Epithelial cell of prostate (primary cell): ENCODE measurements at regions not wholly inside any gene's neighbourhood (a gene's known extent, or its start where the extent isn't known, plus 50 kb on each side); places are given as distances from the start of the nearest gene placed in this dataset.
"Not testable (repeated sequence)": the region's sequence is repeated elsewhere in the genome, so short reads cannot be mapped to it uniquely, and the experiment has no call there.

Experiments used
- DNase-seq: peaks from one replicate; pipeline ENCODE4 v3.0.0-alpha.2; 2011; ENCODE audit warnings: low read depth, low spot score
- H3K27ac ChIP-seq: fragments of 450-650 bp; 2 replicates; pipeline ENCODE4 v1.5.1; 2017; ENCODE audit warnings: mild to moderate bottlenecking

DNA sequence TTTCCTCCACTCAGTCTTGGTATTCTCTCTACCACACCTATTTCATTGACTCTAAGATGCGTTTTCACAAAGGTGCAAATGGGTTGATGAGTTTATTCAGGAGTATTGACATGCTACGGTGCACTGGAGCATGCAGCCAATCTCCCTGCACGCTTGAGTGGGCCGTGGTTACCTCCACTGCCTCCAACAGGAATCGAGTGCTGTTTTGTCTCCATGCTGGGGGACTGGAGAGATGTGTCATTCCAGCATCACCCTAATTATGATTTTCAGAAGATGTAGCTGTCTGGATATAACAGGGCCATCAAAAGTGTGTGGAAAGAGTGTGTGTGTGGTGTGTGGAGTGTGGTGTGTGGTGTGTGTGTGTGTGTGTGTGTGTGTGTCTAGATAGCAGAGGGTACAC is 351.6 kb upstream of the ZFHX3 start:
- no peak for DNase-seq
- H3K27ac ChIP-seq: no peak overlapping the region

DNA sequence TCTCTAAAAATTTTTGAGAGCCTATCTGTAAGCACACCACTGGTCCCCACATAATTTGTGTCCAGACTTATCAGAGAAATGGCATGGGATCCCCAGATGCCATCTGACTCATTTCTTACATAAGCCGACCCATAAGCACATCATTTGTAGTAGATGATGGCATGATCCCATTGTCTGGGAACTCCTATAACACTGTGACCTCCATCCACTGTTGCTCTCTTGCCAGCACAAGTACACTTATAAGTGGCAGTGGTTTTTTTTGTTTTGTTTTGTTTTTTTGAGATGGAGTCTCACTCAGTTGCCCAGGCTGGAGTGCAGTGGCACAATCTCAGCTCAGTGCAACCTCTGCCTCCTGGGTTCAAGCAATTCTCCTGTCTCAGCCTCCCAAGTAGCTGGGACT is 350.7 kb upstream of the ZFHX3 start:
- H3K27ac ChIP-seq, DNase-seq: not testable (repeated sequence)

DNA sequence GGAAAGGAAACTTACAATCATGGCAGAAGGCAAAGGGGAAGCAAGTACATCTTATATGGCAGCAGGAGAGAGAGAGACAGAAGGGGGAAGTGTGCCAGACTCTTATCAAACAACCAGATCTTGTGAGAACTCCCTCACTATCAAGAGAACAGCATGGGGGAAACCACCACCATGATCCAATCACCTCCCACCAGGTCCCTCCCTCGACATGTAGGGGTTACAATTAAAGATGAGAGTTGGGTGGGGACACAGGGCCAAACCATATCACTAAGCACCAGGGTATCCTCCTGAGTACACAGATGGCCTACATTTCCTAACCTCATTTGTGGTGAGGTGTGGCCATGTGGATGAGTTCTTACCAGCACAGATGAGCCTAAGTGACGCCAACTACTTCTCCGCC is 348.6 kb upstream of the ZFHX3 start:
- no peak overlapping the region for H3K27ac ChIP-seq
- DNase-seq: no peak

DNA sequence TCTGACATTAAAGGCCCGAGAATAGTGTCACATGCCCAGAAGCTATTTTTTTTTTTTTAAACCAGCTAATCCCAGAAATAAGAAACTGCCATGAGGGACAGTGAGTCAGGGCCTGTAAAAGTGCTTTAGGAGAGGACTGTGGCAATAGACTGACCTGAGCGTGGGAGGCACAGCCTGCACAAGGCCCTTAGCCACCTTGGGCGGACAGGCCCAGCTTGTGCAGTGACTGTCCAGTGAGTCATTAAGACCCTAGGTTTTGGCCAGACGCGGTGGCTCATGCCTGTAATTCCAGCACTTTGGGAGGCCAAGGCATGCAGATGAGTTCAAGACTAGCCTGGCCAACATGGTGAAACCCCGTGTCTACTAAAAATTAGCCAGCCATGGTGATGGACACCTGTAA is 343.0 kb upstream of the ZFHX3 start:
- no peak for DNase-seq
- H3K27ac ChIP-seq: no peak overlapping the region

DNA sequence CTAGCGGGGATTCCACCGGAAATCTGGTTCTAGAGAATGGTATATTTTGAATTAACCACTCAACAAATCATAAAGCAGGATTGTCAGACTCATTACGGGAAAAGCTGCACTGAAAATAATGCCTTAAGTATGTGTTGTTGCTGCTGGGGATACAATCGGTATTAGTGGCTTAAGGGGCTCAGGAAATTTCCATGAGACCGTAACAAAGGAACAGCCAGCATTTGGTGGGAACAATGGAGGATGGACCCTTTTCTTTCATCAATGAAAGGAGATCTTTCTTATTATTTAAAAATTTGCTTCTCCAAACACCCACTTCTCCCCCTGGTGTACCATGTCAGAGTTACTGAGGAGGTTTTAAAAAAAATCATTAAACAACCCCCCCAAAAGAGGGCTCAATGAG is 342.6 kb upstream of the ZFHX3 start:
- DNase-seq: no peak
- no peak overlapping the region for H3K27ac ChIP-seq

DNA sequence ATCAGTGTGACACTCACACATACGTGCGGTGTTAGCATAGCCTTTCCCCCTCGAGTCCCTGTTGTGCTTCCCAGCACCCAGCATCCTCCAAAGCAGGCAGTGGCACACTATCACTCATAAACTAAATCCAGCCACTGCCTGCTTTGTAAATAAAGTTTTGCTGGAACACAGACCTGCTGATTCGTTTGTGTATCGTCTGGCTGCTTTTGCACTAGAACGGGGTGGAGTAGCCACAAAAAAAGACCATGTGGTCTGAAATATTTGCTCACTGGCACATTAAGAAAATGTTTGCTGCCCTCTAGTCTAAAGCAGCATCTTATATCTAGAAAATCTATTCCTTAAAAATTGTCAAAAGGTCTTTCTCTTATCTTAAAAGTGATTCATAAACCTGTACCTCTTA is 341.2 kb upstream of the ZFHX3 start:
- DNase-seq: no peak

DNA sequence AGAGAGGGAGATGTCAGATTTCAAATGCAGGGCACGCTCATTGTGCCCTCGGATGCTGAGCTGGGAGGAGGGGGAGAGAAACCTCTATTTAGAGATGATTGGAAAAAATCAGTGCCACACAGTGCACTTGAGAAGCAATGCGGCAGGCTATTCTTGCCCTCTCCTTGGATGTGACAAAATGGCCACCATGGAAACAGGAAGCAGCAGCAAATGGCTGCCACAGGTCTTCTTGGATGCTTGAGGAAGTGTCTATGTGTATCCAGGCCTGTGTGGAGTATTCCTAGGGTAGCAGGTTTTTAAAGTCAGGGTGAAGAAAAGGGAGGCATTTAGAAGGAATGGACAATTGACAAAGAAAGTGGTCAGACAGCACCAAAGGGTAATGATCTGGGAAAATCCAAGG is 340.1 kb upstream of the ZFHX3 start:
- no peak overlapping the region for H3K27ac ChIP-seq
- no peak for DNase-seq

More for the DNA sequence above, 341.2 kb upstream of the ZFHX3 start:
- no peak overlapping the region for H3K27ac ChIP-seq

DNA sequence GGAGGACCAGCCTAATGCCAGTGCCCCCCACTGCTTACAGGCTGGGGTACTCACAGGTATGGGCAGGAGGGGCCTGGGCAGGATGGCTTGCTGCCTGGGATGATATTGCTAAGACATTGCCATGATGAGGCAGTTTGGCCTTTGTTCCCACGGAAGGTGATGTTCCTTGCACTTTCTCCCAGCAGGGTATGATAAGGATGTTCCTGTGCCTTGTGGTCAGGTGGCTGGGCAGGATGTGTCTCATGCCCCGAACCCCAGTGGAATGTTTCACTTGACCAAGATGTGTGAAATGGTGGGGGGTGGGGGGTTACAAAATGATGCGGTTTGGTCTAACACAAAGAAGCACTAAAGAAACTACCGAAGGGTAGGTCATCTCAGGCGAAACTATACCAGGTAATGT is 337.8 kb upstream of the ZFHX3 start:
- no peak for DNase-seq
- H3K27ac ChIP-seq: no peak overlapping the region

DNA sequence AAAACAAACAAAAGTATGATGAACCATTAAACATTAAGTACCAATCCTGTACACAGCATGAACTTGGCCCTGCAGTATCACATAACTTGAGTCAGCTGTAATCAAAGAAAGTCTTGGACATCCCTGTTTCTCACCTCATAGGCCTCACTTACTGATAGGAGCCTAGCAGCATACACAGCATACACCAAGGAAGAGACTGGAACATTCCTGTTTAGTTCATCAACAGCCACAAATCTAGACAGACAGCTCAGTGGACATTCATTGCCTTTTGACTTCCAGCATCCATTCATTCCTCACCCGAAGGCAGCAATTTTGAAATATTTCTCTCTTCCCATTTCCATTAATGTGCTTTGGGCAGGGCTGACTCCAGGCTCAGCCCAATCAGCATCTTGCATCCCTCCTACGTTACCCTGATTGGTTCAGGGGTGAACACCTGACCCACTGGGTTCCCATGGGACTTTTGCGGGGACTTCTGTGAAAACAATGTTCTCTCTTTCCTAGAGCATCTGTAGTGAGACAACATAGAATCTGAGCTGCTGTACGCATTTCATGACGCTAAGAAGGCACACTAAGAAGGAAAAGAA is 336.7 kb upstream of the ZFHX3 start:
- H3K27ac ChIP-seq: no peak overlapping the region

DNA sequence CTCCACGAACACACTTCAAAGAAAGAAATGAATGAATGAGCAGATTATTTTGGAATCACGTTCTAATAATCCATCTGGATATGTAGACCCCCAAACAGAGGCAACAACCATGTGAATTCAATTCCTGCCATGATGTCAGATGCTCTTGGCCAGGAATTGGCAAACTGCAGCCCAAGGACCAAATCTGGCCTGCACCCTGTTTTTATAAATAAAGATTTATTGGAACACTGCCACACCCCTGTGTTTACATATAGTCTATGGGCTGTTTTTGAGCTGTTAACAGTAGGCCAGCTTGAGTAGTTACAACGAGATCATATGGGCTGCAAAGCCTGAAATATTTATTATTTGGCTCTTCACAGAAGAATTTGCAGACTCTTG is 336.0 kb upstream of the ZFHX3 start:
- no peak for DNase-seq
- H3K27ac ChIP-seq: no peak overlapping the region

More for the DNA sequence above, 336.7 kb upstream of the ZFHX3 start:
- no peak for DNase-seq

DNA sequence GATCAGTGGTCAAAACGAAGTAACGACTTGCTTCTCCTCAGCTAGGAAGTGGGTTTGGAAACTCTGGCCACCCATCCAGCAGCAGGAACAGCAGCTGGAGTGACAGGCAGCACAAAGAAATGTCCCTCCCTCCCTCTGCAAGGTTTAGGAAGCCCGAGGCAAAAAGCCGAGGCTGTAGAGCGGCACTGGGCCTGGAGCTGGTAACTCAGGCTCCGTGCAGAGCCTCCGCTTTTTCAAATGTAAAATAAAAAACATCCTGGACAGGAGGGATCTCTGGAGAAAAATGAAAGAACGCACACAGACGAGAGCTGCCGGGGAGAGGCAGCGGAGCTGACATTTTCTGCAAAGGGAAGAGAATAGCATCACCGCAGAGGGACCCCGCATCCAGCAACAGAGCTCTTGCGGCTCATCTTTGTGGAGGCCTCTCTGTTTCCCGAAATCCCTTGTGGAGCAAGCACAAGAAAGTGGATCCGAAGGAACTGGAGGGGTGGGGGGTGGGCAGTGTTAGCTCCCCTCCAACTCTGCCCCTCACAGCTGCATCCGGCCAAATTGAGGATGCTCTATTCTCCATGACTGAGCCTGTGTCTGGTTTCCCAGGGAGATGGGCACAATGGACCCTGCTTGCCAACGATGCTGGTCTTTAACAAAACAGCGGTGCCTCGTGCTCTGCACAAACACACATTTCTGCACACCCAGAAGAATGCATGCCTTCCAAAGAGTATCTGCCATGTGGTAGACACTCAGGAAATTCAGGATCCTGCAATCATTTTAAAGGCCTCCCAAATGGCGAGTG is 335.5 kb upstream of the ZFHX3 start:
- no peak for DNase-seq
- H3K27ac ChIP-seq: no peak overlapping the region

DNA sequence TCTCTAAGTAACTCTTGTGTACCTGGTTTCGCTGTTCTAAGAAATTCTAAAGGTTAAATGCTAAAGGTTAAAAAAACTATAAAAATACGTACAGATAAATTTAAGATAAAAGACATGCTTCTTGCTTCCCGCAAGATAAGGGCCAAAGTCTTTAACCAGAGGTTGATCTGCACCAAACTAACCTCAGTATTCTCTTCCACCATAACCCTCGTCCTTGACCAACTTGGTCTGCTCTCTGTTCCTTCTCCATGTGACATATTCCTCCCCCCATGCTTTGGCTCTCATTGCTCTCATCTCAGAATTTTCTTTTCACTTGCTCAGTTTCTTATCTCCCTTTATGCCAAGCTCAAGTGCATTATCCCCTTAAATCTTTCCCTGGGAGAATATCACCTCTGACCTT is 330.5 kb upstream of the ZFHX3 start:
- no peak overlapping the region for H3K27ac ChIP-seq
- no peak for DNase-seq

DNA sequence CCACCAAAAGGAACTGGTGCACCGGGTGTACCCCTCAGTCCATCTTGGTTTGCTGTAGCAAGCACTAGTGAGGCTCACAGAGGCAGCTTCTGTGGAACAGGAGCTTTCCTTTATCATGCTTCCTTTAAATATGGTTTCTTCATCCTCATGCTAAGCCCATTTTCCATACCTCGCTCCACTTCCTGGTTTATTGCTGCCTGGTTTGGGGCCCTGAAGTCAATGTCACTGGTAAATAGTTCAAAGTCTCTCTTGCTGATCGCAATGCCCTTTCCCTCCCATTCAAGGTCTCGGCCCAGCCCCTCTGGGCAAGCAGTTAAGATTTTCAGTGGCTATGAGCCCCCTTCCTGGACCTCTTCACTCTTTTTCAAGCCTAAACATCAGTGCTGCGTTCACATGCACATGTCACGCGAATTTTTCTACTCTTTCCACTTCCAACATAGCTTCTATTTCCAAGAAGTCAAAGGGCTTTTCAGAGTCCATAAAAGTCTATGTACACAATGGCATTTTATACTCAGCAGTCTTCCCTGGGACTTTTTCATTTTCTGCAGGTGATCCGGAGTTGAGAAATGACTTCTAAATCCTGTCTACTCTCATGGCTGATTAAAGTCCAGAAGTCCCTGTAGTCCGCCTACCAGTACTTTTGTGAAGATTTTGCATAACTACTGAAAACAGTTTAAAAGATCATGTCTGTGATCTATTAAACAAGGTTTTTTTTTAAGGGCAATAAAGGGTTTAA is 323.8 kb upstream of the ZFHX3 start:
- no peak overlapping the region for H3K27ac ChIP-seq

DNA sequence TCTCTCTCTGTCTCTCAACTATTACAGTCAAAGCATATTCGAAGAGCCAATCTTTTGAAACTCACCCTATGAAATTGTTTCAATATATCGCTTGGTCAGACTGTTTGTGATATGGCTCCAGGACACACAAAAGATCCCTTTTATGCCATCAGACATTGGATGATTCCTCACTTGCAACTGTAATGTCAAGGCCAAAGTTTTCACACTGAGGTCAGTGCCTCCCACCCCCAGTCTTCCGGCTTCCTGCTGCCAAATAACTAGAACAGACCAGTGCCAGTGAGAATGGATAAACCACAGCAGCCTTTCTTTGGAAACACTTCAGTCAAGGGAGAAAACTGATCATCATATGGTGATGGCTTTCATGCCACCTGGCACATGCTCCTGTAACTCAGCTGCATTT is 321.9 kb upstream of the ZFHX3 start:
- DNase-seq: no peak
- H3K27ac ChIP-seq: no peak overlapping the region

More for the DNA sequence above, 323.8 kb upstream of the ZFHX3 start:
- DNase-seq: no peak

DNA sequence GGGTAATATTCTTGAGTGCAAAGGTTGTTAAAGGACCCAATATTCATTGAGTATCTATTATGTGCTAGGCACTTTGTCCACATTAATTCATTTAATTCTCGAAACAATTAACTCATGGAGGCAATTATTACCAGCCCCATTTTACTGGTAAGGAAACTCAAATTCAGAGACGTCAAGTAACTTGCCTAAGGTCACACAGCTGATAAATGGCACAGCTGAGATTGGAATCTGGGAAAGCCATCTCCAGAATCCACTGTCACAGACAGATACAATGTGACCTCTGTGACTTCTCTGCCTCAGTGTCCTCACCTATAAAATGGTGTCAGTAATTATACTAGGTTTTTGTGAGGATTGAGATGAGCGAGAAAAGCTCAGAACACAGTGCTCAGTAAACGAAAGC is 320.8 kb upstream of the ZFHX3 start:
- H3K27ac ChIP-seq: no peak overlapping the region
- no peak for DNase-seq

DNA sequence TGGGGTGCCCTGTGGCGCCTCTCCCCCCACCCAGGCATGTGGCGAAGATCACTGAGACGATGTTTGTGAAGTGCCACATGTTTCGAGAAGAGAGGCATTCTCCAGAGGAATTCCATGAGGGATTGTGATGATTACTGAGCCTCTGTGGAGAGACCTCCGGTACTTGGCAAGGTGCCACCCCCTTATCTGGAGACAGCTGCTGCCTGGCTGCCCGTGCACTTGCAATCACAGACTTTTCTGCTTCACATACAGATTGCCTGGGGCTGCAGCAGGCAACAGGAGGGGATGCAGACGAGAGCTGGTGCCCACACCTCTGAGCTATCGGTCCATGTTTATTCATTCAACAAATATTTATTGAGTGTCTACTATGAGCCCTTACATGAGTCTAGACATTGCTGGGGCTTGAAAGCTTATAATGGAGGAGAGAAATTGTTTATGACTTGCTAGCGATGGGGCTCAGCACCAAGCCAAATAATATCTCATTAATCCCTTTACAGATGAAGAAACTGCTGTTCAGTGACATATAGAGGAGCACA is 317.2 kb upstream of the ZFHX3 start:
- no peak overlapping the region for H3K27ac ChIP-seq
- no peak for DNase-seq

DNA sequence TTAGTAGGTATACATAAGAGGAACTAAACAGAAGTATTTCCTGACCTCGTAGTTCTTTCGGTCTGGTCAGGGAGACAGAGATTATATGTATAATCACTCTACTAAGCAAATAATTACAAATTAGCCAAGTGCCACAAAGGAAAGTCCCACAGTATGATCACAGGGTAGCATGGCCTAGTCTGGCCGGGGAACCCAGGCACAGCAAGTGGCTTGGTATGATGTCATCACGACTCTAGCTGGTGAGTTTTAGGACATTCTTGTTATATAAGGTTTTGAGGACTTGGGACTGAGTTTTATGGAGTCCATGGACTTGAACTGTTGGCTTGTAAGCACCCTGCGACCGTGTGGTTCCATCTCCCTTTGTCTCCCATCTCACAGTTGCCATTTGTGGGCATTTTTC is 316.5 kb upstream of the ZFHX3 start:
- no peak for DNase-seq
- H3K27ac ChIP-seq: no peak overlapping the region

DNA sequence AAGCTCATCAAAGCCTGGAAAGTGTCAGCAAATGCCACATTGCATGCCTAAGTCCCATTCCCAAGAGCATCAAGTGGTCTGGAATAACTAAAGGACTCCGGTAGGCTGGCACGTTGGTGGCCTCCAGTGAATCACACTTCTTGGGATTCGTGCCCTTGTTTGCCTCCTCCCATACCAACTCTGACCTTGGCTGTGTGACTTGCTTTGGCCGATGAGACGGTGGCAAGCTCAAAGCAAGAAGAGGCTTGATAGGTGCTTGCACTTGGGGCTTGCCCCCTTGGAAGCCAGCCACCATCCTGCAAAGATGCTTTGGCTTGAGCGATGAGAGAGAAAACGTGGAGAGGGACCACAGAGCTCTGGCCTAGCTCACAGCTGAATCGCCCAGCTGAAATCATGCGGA is 313.1 kb upstream of the ZFHX3 start:
- no peak for DNase-seq

DNA sequence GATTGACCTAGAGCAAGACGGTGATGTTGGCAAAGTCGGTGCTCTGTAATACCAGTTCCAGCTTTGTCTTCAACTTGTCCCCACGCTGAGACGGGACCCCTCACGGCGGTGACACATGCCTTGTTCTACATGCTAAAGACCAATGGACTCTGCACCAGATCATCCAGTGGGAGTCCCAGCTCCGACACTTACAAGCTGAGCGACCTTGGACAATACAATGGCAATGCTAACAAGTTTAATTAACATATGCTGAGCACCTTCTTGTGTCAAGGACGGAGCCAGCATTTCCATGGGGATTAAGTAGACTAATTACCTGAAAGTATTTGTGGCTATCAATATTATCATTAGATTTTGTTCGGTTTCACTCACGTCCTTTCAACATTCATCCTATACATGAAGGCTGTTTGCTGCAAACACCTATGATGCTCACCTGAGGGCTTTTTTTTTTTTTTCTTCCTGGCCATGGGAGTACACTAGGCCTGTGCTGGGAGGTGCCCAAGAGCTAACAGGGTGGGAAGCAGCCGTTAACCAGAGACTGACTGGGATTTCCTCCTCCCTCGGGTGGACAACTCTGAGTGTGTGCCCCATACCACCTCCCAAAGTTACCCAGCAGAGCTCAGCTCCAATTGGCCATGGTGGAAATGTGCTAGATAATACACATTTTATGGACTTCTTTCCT is 308.6 kb upstream of the ZFHX3 start:
- no peak for DNase-seq
- no peak overlapping the region for H3K27ac ChIP-seq

More for the DNA sequence above, 313.1 kb upstream of the ZFHX3 start:
- no peak overlapping the region for H3K27ac ChIP-seq

DNA sequence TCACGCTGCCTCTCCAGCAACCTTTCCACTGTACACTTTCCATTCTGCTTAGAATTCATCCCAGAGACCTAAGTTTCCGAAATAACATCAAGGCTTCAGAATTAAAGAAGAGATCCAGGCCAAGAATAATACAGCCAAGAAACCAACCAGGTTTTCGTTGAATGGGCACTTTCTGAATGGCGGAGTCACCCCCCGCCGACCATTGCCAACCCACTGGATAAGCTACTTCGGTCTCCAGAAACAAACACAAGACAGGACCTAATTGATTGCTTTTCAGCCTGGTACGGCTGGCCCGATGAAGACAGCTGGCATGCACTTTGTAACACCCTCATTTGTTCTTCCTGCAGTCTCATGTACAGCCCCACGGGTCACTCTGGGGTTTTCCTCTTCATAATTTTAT is 308.1 kb upstream of the ZFHX3 start:
- H3K27ac ChIP-seq: no peak overlapping the region
- DNase-seq: no peak

DNA sequence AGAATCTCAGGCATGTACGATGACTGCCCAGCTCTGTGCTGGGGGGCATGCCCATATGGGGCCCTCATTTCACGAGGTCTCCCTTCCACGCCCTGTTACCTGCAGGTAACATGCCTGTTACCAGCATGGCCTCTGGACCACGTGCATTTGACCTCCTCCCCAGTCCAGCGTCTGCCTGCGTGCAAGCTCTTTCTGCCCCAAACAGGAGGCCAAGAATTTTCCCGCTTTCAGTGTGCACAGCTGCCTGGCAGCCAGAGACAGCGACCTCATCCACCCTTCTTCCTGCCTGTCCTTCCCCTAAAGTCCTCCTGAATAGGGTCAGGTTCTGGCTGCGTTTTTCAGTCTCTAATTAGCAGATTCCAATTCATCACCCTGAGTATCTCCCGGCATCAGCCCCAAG is 306.5 kb upstream of the ZFHX3 start:
- no peak for DNase-seq
- no peak overlapping the region for H3K27ac ChIP-seq
